GM23338 (cell line): ENCODE measurements at regions not wholly inside any gene's neighbourhood (a gene's known extent, or its start where the extent isn't known, plus 50 kb on each side); places are given as distances from the start of the nearest gene placed in this dataset.

Source experiments
- CTCF ChIP-seq, 2 experiments: fragments of 200-600 bp in 1 of 2; sonication (generic) in 1 of 2; conservative IDR thresholded peaks; 2 replicates each; pipeline versions ENCODE4 v1.5.1 to v1.6.1; 2016 to 2017; ENCODE audit warnings: antibody characterized with exemption in 2 of 2, low read depth in 2 of 2, mild to moderate bottlenecking in 2 of 2, moderate library complexity in 1 of 2
- EZH2 ChIP-seq: fragments of 200-600 bp; sonication (generic); IDR thresholded peaks from one replicate; pipeline ENCODE4 v1.8.0; 2017; ENCODE audit warnings: antibody characterized with exemption, mild to moderate bottlenecking, low read depth; ENCODE audit not compliant: unreplicated experiment
- POLR2AphosphoS5 ChIP-seq: IDR thresholded peaks from 2 replicates; pipeline ENCODE4 v1.6.1; 2016; ENCODE audit warnings: antibody characterized with exemption, low read depth
- REST ChIP-seq: IDR thresholded peaks from one replicate; pipeline ENCODE4 v1.6.1; 2018; ENCODE audit warnings: antibody characterized with exemption; ENCODE audit not compliant: unreplicated experiment
- STAT1 ChIP-seq: IDR thresholded peaks from one replicate; pipeline ENCODE4 v1.6.1; 2016; ENCODE audit warnings: antibody characterized with exemption; ENCODE audit not compliant: unreplicated experiment

GRCh38 chr5:6995115-6995514 is 281.9 kb downstream of the TENT4A start:
- TF ChIP-seq CTCF (conservative IDR thresholded peaks at IDR 0.05; ENCODE audit: low read depth in 2 of 2), result no peak
- TF ChIP-seq EZH2, result no peak
- no peak for TF ChIP-seq REST
- TF ChIP-seq POLR2AphosphoS5, result no peak
- TF ChIP-seq STAT1, result no peak
